ENCODE measurements at regions not wholly inside any gene's neighbourhood (a gene's known extent, or its start where the extent isn't known, plus 50 kb on each side); places are given as distances from the start of the nearest gene placed in this dataset.

- no peak for TF ChIP-seq CTCF (conservative IDR thresholded peaks at IDR 0.05 in 1 of 2, IDR thresholded peaks at IDR 0.05 in 1 of 2; ENCODE audit: extremely low read depth in 1 of 2, insufficient read depth in 1 of 2, low read depth in 1 of 2, low read length in 2 of 2)
- no peak for TF ChIP-seq EZH2 (IDR thresholded peaks at IDR 0.05; ENCODE audit: borderline replicate concordance, low read length)
Observed at GRCh38 chr12:4118601-4119156, 154.9 kb upstream of the CCND2 start.
